Osteoblast (primary cell): ENCODE measurements at regions not wholly inside any gene's neighbourhood (a gene's known extent, or its start where the extent isn't known, plus 50 kb on each side); places are given as distances from the start of the nearest gene placed in this dataset.
A peak's percentile ranks its signal among the peaks of the same experiment; 100 is the strongest.

Experiments
- DNase-seq: peaks from one replicate; pipeline ENCODE4 v3.0.0; 2011; ENCODE audit warnings: low spot score, mixed read lengths; ENCODE audit not compliant: insufficient read length; ENCODE audit errors: missing footprints
- H2AFZ ChIP-seq: 2 replicates; pipeline ENCODE4 v1.6.0; 2011; ENCODE audit warnings: mild to moderate bottlenecking, low read length
- H3K27ac ChIP-seq: 2 replicates; pipeline ENCODE4 v1.5.1; 2011; ENCODE audit warnings: mild to moderate bottlenecking, low read depth, low read length, moderate library complexity
- H3K27me3 ChIP-seq: 2 replicates; pipeline ENCODE4 v1.6.0; 2012; ENCODE audit warnings: mild to moderate bottlenecking, control low read depth, inconsistent platforms, low read length, moderate library complexity; ENCODE audit not compliant: insufficient read depth
- H3K36me3 ChIP-seq: 2 replicates; pipeline ENCODE4 v1.5.1; 2011; ENCODE audit warnings: mild to moderate bottlenecking, low read length, control low read depth, moderate library complexity; ENCODE audit not compliant: insufficient read depth
- H3K4me1 ChIP-seq: 2 replicates; pipeline ENCODE4 v1.5.1; 2011; ENCODE audit warnings: mild to moderate bottlenecking, low read length, control low read depth, moderate library complexity; ENCODE audit not compliant: insufficient read depth
- H3K4me2 ChIP-seq: 2 replicates; pipeline ENCODE4 v1.6.0; 2011; ENCODE audit warnings: mild to moderate bottlenecking, low read length; ENCODE audit not compliant: insufficient read depth
- H3K4me3 ChIP-seq: fragments of 200-600 bp; sonication (generic); 3 replicates; pipeline ENCODE4 v1.5.1; 2012; ENCODE audit warnings: mild to moderate bottlenecking, low read length, inconsistent platforms; ENCODE audit not compliant: insufficient read depth
- H3K79me2 ChIP-seq: 2 replicates; pipeline ENCODE4 v1.6.0; 2012; ENCODE audit warnings: mild to moderate bottlenecking, low read length, control low read depth, inconsistent platforms; ENCODE audit not compliant: insufficient read depth
- H3K9me3 ChIP-seq: 2 replicates; pipeline ENCODE4 v1.5.1; 2011; ENCODE audit warnings: low read depth, low read length, control low read depth
- H4K20me1 ChIP-seq: 2 replicates; pipeline ENCODE4 v1.6.0; 2012; ENCODE audit warnings: mild to moderate bottlenecking, low read length, control low read depth; ENCODE audit not compliant: insufficient read depth
- CTCF ChIP-seq: IDR thresholded peaks from 2 replicates; pipeline ENCODE4 v1.5.1; 2011; ENCODE audit warnings: mild to moderate bottlenecking, low read depth, low read length, moderate library complexity; ENCODE audit errors: extremely low read depth

- Histone ChIP-seq H3K27me3 (no peaks in the 10 kb centered on the region), H3K4me3 (no peak overlapping the region), H3K4me1 (peaks cover 18% of the 10 kb centered on the region), H4K20me1 (no peaks in the 10 kb centered on the region), H3K36me3 (peaks cover 14% of the 10 kb centered on the region), H3K27ac (peak overlapping the region; percentile 64), H3K79me2 (no peaks in the 10 kb centered on the region), H3K9me3 (no peaks in the 10 kb centered on the region), H3K4me2 (peak overlapping the region; percentile 27), H2AFZ (no peak overlapping the region)
- TF ChIP-seq CTCF: no peak
- DNase-seq: no peak
Measured at GRCh38 chr4:20532871-20533870, 167.1 kb upstream of the PACRGL start.

GRCh38 chr4:20538905-20539304, 161.4 kb upstream of the PACRGL start:
- H3K4me1 ChIP-seq: peaks cover 5% of the 10 kb centered on the region
- no peak overlapping the region for H2AFZ ChIP-seq
- no peak overlapping the region for H3K4me3 ChIP-seq
- no peak for DNase-seq
- no peaks in the 10 kb centered on the region for H3K79me2 ChIP-seq
- no peak for TF ChIP-seq CTCF
- no peak overlapping the region for H3K4me2 ChIP-seq
- H3K27me3 ChIP-seq: no peaks in the 10 kb centered on the region
- H3K27ac ChIP-seq: no peak overlapping the region
- H3K9me3 ChIP-seq: no peaks in the 10 kb centered on the region
- H3K36me3 ChIP-seq: peaks cover 8% of the 10 kb centered on the region
- no peaks in the 10 kb centered on the region for H4K20me1 ChIP-seq

- Histone ChIP-seq H3K4me2 (no peak overlapping the region), H3K4me3 (no peak overlapping the region), H3K27me3 (no peaks in the 10 kb centered on the region), H4K20me1 (no peaks in the 10 kb centered on the region), H2AFZ (no peak overlapping the region), H3K4me1 (peaks cover 5% of the 10 kb centered on the region), H3K27ac (no peak overlapping the region), H3K36me3 (peaks cover 4% of the 10 kb centered on the region), H3K9me3 (no peaks in the 10 kb centered on the region), H3K79me2 (no peaks in the 10 kb centered on the region)
- DNase-seq: no peak
- no peak for TF ChIP-seq CTCF
Measured at GRCh38 chr4:20543131-20543530, 157.1 kb upstream of the PACRGL start.

GRCh38 chr4:20544645-20545044, 155.6 kb upstream of the PACRGL start:
- Histone ChIP-seq H3K4me1 (peaks cover 5% of the 10 kb centered on the region), H3K27me3 (no peaks in the 10 kb centered on the region), H3K4me3 (no peak overlapping the region), H3K27ac (no peak overlapping the region), H3K4me2 (no peak overlapping the region), H3K36me3 (peaks cover 8% of the 10 kb centered on the region), H2AFZ (no peak overlapping the region), H4K20me1 (no peaks in the 10 kb centered on the region), H3K9me3 (no peaks in the 10 kb centered on the region), H3K79me2 (no peaks in the 10 kb centered on the region)
- DNase-seq: no peak
- peak; percentile 61 for TF ChIP-seq CTCF
